CD4-positive, alpha-beta memory T cell (primary cell): ENCODE measurements at regions not wholly inside any gene's neighbourhood (a gene's known extent, or its start where the extent isn't known, plus 50 kb on each side); places are given as distances from the start of the nearest gene placed in this dataset.

Source experiments
- CTCF ChIA-PET: fragments of 350-600 bp; sonication (Branson Sonifier 250); formaldehyde crosslinking; loops from one replicate; lab custom pipeline; 2021; ENCODE audit warnings: inconsistent platforms; ENCODE audit not compliant: partially characterized antibody; lab: Charles Lee
- POLR2A ChIA-PET: fragments of 350-600 bp; sonication (Branson Sonifier 250); formaldehyde crosslinking; loops from one replicate; lab custom pipeline; 2021; ENCODE audit not compliant: partially characterized antibody; lab: Charles Lee
- DNase-seq, 5 donors: peaks; one replicate each; pipeline versions ENCODE4 v3.0.0 to v3.0.0-alpha.2; 2020 to 2022; ENCODE audit warnings: mixed read lengths in 1 of 5
- H3K27ac ChIP-seq: one replicate; pipeline ENCODE4 v1.7.0; 2013; ENCODE audit warnings: low read depth, low read length
- H3K27me3 ChIP-seq: 2 replicates; pipeline ENCODE4 v1.7.0; 2013; ENCODE audit warnings: mild to moderate bottlenecking, low read length, moderate library complexity; ENCODE audit not compliant: insufficient read depth
- H3K36me3 ChIP-seq: 2 replicates; pipeline ENCODE4 v1.7.0; 2013; ENCODE audit warnings: mild to moderate bottlenecking, low read length, moderate library complexity; ENCODE audit not compliant: insufficient read depth
- H3K4me1 ChIP-seq: 2 replicates; pipeline ENCODE4 v1.7.0; 2013; ENCODE audit warnings: mild to moderate bottlenecking, low read length, moderate library complexity; ENCODE audit not compliant: insufficient read depth
- H3K4me3 ChIP-seq, 2 donors: one replicate each; pipeline ENCODE4 v1.7.0; 2013; ENCODE audit warnings: low read length in 2 of 2, mild to moderate bottlenecking in 1 of 2
- H3K9me3 ChIP-seq, 2 donors: one replicate each; pipeline ENCODE4 v1.7.0; 2013; ENCODE audit warnings: low read length in 2 of 2, control low read depth in 1 of 2; ENCODE audit not compliant: control insufficient read depth in 1 of 2
- H3K27ac Mint-ChIP-seq, 7 donors: one replicate each; pipeline ENCODE4 v1.8.0; 2020 to 2021; ENCODE audit warnings: mixed read lengths in 7 of 7, mild to moderate bottlenecking in 6 of 7, inconsistent platforms in 3 of 7, moderate library complexity in 3 of 7
- H3K27me3 Mint-ChIP-seq, 2 donors: one replicate each; pipeline ENCODE4 v1.8.0; 2020 to 2021; ENCODE audit warnings: mixed read lengths in 2 of 2
- H3K36me3 Mint-ChIP-seq, 2 donors: one replicate each; pipeline ENCODE4 v1.8.0; 2020 to 2021; ENCODE audit warnings: mixed read lengths in 2 of 2, inconsistent platforms in 1 of 2, mild to moderate bottlenecking in 1 of 2
- H3K4me1 Mint-ChIP-seq, 4 donors: one replicate each; pipeline ENCODE4 v1.8.0; 2020 to 2021; ENCODE audit warnings: mixed read lengths in 4 of 4, mild to moderate bottlenecking in 1 of 4
- H3K4me3 Mint-ChIP-seq, 8 donors: one replicate each; pipeline ENCODE4 v1.8.0; 2020 to 2021; ENCODE audit warnings: mixed read lengths in 8 of 8, mild to moderate bottlenecking in 7 of 8, moderate library complexity in 6 of 8, inconsistent platforms in 3 of 8
- H3K9me3 Mint-ChIP-seq, 8 donors: one replicate each; pipeline ENCODE4 v1.8.0; 2020 to 2021; ENCODE audit warnings: mixed read lengths in 8 of 8, mild to moderate bottlenecking in 5 of 8, inconsistent platforms in 3 of 8, moderate library complexity in 1 of 8
- intact Hi-C: fragments of 100-400 bp; cut with micrococcal nuclease; formaldehyde crosslinking; loops from one replicate; pipeline ENCODE4 v1.15.1; 2023

DNA sequence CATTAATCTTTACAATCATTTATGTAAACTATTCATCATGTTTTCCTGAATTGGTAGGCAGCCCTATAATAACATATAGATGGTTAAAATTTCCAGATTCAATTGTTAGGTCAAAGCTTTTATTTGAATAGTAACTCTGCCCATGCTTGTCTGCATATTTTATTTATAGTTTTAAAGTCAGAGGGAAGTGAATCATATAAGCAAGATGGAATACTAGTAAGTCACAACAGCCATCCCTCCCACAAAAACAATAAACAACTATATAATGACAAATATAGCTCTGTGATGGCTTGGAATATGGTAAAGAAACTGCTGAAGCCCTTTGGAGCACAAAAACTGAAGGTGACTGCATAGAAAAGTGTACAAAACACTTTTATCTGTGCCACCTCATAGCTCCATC lies 156.3 kb upstream of the TMEM106B start:
- ChIA-PET CTCF (interaction anchor here (0.8 to 1.8 kb wide), 3 partner anchors 8 to 267 kb away, joined by 3 to 6 read pairs (median 3); no protein-coding TSS in a partner anchor), POLR2A (no interaction called here)
- Histone ChIP-seq H3K4me3 (no peak overlapping the region), H3K4me1 (no peaks in the 10 kb centered on the region), H3K9me3 (no peaks in the 10 kb centered on the region), H3K27ac (no peak overlapping the region), H3K36me3 (no peaks in the 10 kb centered on the region), H3K27me3 (no peaks in the 10 kb centered on the region)
- Mint-ChIP-seq H3K36me3 (peaks cover 2 to 6% of the 10 kb centered on the region in 2 donors), H3K27me3 (peaks cover 6 to 14% of the 10 kb centered on the region in 2 donors), H3K4me1 (no peaks in the 10 kb centered on the region), H3K4me3 (no peak overlapping the region), H3K9me3 (peaks cover 0 to 34% (median 18%) of the 10 kb centered on the region in 8 donors), H3K27ac (no peak overlapping the region)
- DNase-seq, result no peak
- intact Hi-C loops, result no loop called here

DNA sequence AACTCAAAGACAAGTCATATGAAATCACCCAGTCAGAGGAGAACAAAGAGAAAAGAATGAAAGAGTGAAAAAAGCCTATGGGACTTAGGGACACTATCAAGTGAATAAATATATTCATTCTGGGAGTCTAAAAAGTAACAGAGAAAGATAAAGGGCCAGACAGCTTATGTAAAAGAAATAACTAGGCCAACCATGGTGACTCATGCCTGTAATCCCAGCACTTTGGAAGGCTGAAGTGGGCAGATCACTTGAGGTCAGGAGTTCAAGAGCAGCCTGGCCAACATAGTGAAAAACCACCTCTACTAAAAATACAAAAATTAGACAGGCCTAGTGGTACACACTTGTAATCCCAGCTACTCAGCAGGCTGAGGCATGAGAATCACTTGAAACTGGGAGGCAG lies 154.7 kb upstream of the TMEM106B start:
- Mint-ChIP-seq H3K27ac (no peak overlapping the region), H3K27me3 (peaks cover 5 to 13% of the 10 kb centered on the region in 2 donors), H3K4me1 (no peaks in the 10 kb centered on the region), H3K9me3 (peaks cover 0 to 34% (median 18%) of the 10 kb centered on the region in 8 donors), H3K36me3 (peaks cover 2 to 6% of the 10 kb centered on the region in 2 donors), H3K4me3 (no peak overlapping the region)
- no peaks in the 10 kb centered on the region for H3K9me3 ChIP-seq
- no peaks in the 10 kb centered on the region for H3K36me3 ChIP-seq
- POLR2A ChIA-PET, result no interaction called here
- H3K27ac ChIP-seq, result no peak overlapping the region
- intact Hi-C loops, result no loop called here
- no peaks in the 10 kb centered on the region for H3K27me3 ChIP-seq
- no peaks in the 10 kb centered on the region for H3K4me1 ChIP-seq
- DNase-seq, result no peak
- CTCF ChIA-PET, result interaction anchor here (1.8 kb wide), 1 partner anchor 9 kb away, joined by 6 read pairs; no protein-coding TSS in a partner anchor
- H3K4me3 ChIP-seq, result no peak overlapping the region

DNA sequence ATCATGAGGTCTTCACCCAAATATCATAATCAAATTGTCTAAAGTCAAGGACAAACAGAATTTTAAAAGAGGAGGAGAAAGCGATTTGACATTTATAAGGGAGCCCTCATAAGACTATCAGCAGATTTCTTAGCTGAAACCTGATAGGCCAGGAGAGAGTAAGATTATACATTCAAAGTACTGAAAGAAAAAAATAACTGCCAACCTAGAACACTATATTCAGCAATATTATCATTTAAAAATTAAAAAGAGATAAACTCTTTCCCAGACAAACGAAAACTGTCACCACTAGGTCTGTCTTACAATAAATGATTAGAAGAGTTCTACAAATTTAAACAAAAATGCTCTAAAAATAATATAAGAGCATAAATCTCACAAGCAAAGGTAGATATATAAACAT lies 154.1 kb upstream of the TMEM106B start:
- no peaks in the 10 kb centered on the region for H3K36me3 ChIP-seq
- H3K27ac Mint-ChIP-seq, result no peak overlapping the region
- CTCF ChIA-PET, result no interaction called here
- H3K9me3 Mint-ChIP-seq, result peaks cover 0 to 34% (median 18%) of the 10 kb centered on the region in 8 donors
- DNase-seq, result no peak
- intact Hi-C loops, result no loop called here
- POLR2A ChIA-PET, result no interaction called here
- peaks cover 4 to 13% of the 10 kb centered on the region in 2 donors for H3K27me3 Mint-ChIP-seq
- no peaks in the 10 kb centered on the region for H3K9me3 ChIP-seq
- no peak overlapping the region for H3K4me3 ChIP-seq
- peaks cover 0 to under 1% (median under 1%) of the 10 kb centered on the region in 4 donors for H3K4me1 Mint-ChIP-seq
- no peaks in the 10 kb centered on the region for H3K27me3 ChIP-seq
- no peak overlapping the region for H3K27ac ChIP-seq
- H3K4me3 Mint-ChIP-seq, result no peak overlapping the region
- H3K36me3 Mint-ChIP-seq, result peaks cover 2 to 6% of the 10 kb centered on the region in 2 donors
- no peaks in the 10 kb centered on the region for H3K4me1 ChIP-seq

DNA sequence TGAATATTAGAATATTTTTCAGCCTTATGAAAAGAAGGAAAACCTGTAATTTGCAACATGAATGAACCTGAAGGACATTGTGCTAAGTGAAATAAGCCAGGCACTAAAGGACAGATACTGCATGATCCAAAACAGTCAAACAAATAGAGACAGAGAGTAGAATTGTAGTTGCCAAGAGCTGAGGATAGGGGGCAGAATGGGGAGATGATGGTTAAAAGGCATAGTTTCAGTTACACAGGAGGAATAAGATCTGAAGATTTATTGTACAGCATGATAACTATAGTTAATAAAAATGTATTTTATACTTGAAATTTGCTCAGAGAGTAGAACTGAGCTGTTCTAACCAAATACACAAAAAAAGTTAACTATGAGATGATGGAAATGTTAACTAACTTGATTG lies 149.0 kb upstream of the TMEM106B start:
- H3K27ac ChIP-seq, result no peak overlapping the region
- no peaks in the 10 kb centered on the region for H3K36me3 ChIP-seq
- intact Hi-C loops, result no loop called here
- Mint-ChIP-seq H3K36me3 (peaks cover 2% of the 10 kb centered on the region in 2 donors), H3K27me3 (peaks cover 0 to 3% of the 10 kb centered on the region in 2 donors), H3K27ac (no peak overlapping the region), H3K4me3 (no peak overlapping the region), H3K4me1 (peaks cover 0 to 2% (median under 1%) of the 10 kb centered on the region in 4 donors), H3K9me3 (peaks cover 0 to 10% (median 5%) of the 10 kb centered on the region in 8 donors)
- CTCF ChIA-PET, result interaction anchor here (1.6 kb wide), 1 partner anchor 260 kb away, joined by 5 read pairs; no protein-coding TSS in a partner anchor
- H3K4me3 ChIP-seq, result no peak overlapping the region
- POLR2A ChIA-PET, result interaction anchor here (0.6 kb wide), 1 partner anchor 149 kb away, joined by 3 read pairs; the partner anchor contains the start of gene TMEM106B
- no peak for DNase-seq
- H3K9me3 ChIP-seq, result no peaks in the 10 kb centered on the region
- no peaks in the 10 kb centered on the region for H3K4me1 ChIP-seq
- H3K27me3 ChIP-seq, result no peaks in the 10 kb centered on the region

DNA sequence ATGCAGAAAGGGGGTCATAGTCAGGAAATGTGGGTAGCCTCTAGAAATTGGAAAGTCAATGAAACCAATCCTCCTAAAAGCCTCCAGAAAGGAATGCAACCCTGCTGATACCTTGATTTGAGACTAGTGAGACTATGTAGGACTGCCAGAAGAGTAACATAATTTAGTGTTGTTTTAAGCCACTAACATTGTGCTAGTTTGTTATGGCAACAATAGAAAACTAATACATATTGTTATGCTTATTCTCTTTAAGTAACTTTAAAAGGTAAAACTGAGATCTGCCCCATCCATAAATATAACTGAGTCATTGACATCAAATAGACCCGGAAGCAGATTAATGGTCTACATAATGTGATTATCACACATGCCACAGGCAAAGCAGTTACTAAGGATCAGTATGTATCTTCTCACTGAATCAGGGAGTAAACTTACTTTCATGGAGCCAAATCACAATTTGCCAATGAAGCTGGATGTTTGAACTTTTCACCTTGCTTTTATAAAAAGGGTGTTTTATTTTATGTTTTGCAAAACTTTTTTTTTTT lies 146.4 kb upstream of the TMEM106B start:
- no peaks in the 10 kb centered on the region for H3K36me3 ChIP-seq
- no peak overlapping the region for H3K27ac Mint-ChIP-seq
- peaks cover 2 to 5% (median 4%) of the 10 kb centered on the region in 4 donors for H3K4me1 Mint-ChIP-seq
- H3K4me1 ChIP-seq, result no peaks in the 10 kb centered on the region
- H3K9me3 Mint-ChIP-seq, result no peaks in the 10 kb centered on the region
- no peaks in the 10 kb centered on the region for H3K9me3 ChIP-seq
- no peak overlapping the region for H3K4me3 Mint-ChIP-seq
- POLR2A ChIA-PET, result no interaction called here
- intact Hi-C loops, result loop anchor here (5.0 kb wide), 1 partner anchor 323 kb away; no protein-coding TSS in a partner anchor
- no peak overlapping the region for H3K27ac ChIP-seq
- no peaks in the 10 kb centered on the region for H3K27me3 Mint-ChIP-seq
- H3K27me3 ChIP-seq, result no peaks in the 10 kb centered on the region
- no peaks in the 10 kb centered on the region for H3K36me3 Mint-ChIP-seq
- H3K4me3 ChIP-seq, result no peak overlapping the region
- DNase-seq, result no peak
- CTCF ChIA-PET, result interaction anchor here (0.6 to 7.0 kb wide), 8 partner anchors 9 to 342 kb away, joined by 3 to 63 read pairs (median 3); no protein-coding TSS in a partner anchor

DNA sequence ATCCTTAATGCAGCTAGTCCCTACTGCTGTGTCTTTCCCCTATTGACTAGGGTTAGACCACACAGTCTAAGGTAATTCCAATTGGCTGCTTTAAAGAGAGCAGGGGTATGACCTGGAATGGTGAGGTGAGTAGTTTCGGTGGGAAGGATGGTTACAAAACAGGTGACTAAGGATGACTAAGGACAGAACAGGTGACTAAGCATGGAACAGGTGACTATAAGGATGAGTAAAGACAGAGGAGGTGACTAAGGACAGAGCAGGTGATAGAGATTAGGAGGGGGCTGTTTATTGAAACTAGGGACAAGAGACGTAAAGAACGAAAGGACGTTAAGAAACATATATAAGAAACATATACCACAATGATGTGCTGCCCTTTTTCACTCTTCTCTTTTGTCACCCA lies 145.1 kb upstream of the TMEM106B start:
- no peaks in the 10 kb centered on the region for H3K27me3 Mint-ChIP-seq
- H3K9me3 Mint-ChIP-seq, result no peaks in the 10 kb centered on the region
- no peak overlapping the region for H3K27ac ChIP-seq
- no peak for DNase-seq
- H3K27ac Mint-ChIP-seq, result peak overlapping the region in 1 of 7 donors; percentile 34
- no peaks in the 10 kb centered on the region for H3K9me3 ChIP-seq
- POLR2A ChIA-PET, result no interaction called here
- H3K4me1 ChIP-seq, result no peaks in the 10 kb centered on the region
- no peak overlapping the region for H3K4me3 Mint-ChIP-seq
- no peaks in the 10 kb centered on the region for H3K27me3 ChIP-seq
- no peak overlapping the region for H3K4me3 ChIP-seq
- H3K36me3 ChIP-seq, result no peaks in the 10 kb centered on the region
- CTCF ChIA-PET, result interaction anchor here (1.0 to 7.0 kb wide), 8 partner anchors 24 to 424 kb away, joined by 3 to 63 read pairs (median 5); no protein-coding TSS in a partner anchor
- intact Hi-C loops, result loop anchor here (5.0 kb wide), 1 partner anchor 321 kb away; no protein-coding TSS in a partner anchor
- H3K4me1 Mint-ChIP-seq, result peaks cover 2 to 5% (median 4%) of the 10 kb centered on the region in 4 donors
- no peaks in the 10 kb centered on the region for H3K36me3 Mint-ChIP-seq

DNA sequence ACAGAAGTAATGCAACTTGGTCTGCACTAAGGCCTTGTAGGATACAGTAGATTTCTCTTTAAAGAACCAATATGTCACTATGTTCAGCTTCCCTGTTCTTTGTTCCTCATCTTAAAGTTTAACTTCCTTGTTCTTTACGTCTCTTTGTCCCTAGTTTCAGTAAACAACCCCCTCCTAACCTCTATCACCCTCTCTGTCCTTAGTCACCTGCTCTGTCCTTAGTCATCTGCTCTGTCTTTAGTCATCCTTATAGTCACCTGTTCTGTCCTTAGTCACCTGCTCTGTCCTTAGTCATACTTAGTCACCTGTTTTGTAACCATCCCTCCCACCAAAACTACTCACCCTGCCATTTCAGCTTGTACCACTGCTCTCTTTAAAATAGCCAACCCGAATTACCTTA lies 144.6 kb upstream of the TMEM106B start:
- no peak overlapping the region for H3K4me3 ChIP-seq
- H3K27ac ChIP-seq, result no peak overlapping the region
- H3K4me1 Mint-ChIP-seq, result peaks cover 2 to 5% (median 4%) of the 10 kb centered on the region in 4 donors
- no peaks in the 10 kb centered on the region for H3K27me3 Mint-ChIP-seq
- no peak for DNase-seq
- no peaks in the 10 kb centered on the region for H3K9me3 Mint-ChIP-seq
- POLR2A ChIA-PET, result no interaction called here
- intact Hi-C loops, result loop anchor here (5.0 kb wide), 1 partner anchor 321 kb away; no protein-coding TSS in a partner anchor
- H3K36me3 ChIP-seq, result no peaks in the 10 kb centered on the region
- H3K36me3 Mint-ChIP-seq, result no peaks in the 10 kb centered on the region
- H3K9me3 ChIP-seq, result no peaks in the 10 kb centered on the region
- no peaks in the 10 kb centered on the region for H3K4me1 ChIP-seq
- CTCF ChIA-PET, result interaction anchor here (1.2 to 7.0 kb wide), 6 partner anchors 226 to 424 kb away, joined by 4 to 63 read pairs (median 6); no protein-coding TSS in a partner anchor
- H3K27me3 ChIP-seq, result no peaks in the 10 kb centered on the region
- no peak overlapping the region for H3K4me3 Mint-ChIP-seq
- H3K27ac Mint-ChIP-seq, result no peak overlapping the region
